ENCODE measurements at regions not wholly inside any gene's neighbourhood (a gene's known extent, or its start where the extent isn't known, plus 50 kb on each side); places are given as distances from the start of the nearest gene placed in this dataset.

GRCh38 chr11:128323381-128323780 is 264.0 kb downstream of the ETS1 start:
- peak; percentile 49 for DNase-seq
- Mint-ChIP-seq H3K4me3 (no peak overlapping the region), H3K9me3 (no peaks in the 10 kb centered on the region), H3K27me3 (ENCODE audit: insufficient read depth) (peaks cover 2% of the 10 kb centered on the region), H3K27ac (no peak overlapping the region), H3K4me1 (ENCODE audit: low read depth) (peaks cover 3% of the 10 kb centered on the region; the same call in 1 of the 2 replicates), H3K36me3 (ENCODE audit: low read depth) (no peaks in the 10 kb centered on the region)
- peak; percentile 70 for TF ChIP-seq CTCF (IDR thresholded peaks at IDR 0.05)

- no peak overlapping the region for H3K4me3 Mint-ChIP-seq
- H3K36me3 Mint-ChIP-seq (ENCODE audit: low read depth), result peaks cover 22% of the 10 kb centered on the region
- H3K4me1 Mint-ChIP-seq (ENCODE audit: low read depth), result no peaks in the 10 kb centered on the region
- DNase-seq, result no peak
- peaks cover 24% of the 10 kb centered on the region for H3K9me3 Mint-ChIP-seq
- TF ChIP-seq CTCF (IDR thresholded peaks at IDR 0.05), result no peak
- peaks cover 6% of the 10 kb centered on the region; the same call in 1 of the 2 replicates for H3K27me3 Mint-ChIP-seq (ENCODE audit: insufficient read depth)
- no peak overlapping the region for H3K27ac Mint-ChIP-seq
Observed at GRCh38 chr11:128318856-128319474, 268.4 kb downstream of the ETS1 start.

GRCh38 chr11:128316541-128317227 is 270.7 kb downstream of the ETS1 start:
- peaks cover 6% of the 10 kb centered on the region; the same call in 1 of the 2 replicates for H3K27me3 Mint-ChIP-seq (ENCODE audit: insufficient read depth)
- DNase-seq, result no peak
- H3K9me3 Mint-ChIP-seq, result peaks cover 26% of the 10 kb centered on the region
- peaks cover 24% of the 10 kb centered on the region for H3K36me3 Mint-ChIP-seq (ENCODE audit: low read depth)
- TF ChIP-seq CTCF (IDR thresholded peaks at IDR 0.05), result no peak
- H3K4me3 Mint-ChIP-seq, result no peak overlapping the region
- no peak overlapping the region for H3K27ac Mint-ChIP-seq
- no peaks in the 10 kb centered on the region for H3K4me1 Mint-ChIP-seq (ENCODE audit: low read depth)

- Mint-ChIP-seq H3K9me3 (peaks cover 26% of the 10 kb centered on the region), H3K27me3 (ENCODE audit: insufficient read depth) (peaks cover 4% of the 10 kb centered on the region; the same call in 1 of the 2 replicates), H3K36me3 (ENCODE audit: low read depth) (peaks cover 24% of the 10 kb centered on the region), H3K27ac (no peak overlapping the region), H3K4me3 (no peak overlapping the region), H3K4me1 (ENCODE audit: low read depth) (peaks cover 2% of the 10 kb centered on the region)
- DNase-seq, result no peak
- TF ChIP-seq CTCF (IDR thresholded peaks at IDR 0.05), result no peak
Observed at GRCh38 chr11:128315933-128316332, 271.4 kb downstream of the ETS1 start.

GRCh38 chr11:128313931-128314330 is 273.4 kb downstream of the ETS1 start:
- Mint-ChIP-seq H3K9me3 (peaks cover 26% of the 10 kb centered on the region), H3K4me3 (no peak overlapping the region), H3K27me3 (ENCODE audit: insufficient read depth) (peaks cover 9% of the 10 kb centered on the region; the same call in 1 of the 2 replicates), H3K4me1 (ENCODE audit: low read depth) (peaks cover 6% of the 10 kb centered on the region), H3K36me3 (ENCODE audit: low read depth) (peaks cover 24% of the 10 kb centered on the region), H3K27ac (no peak overlapping the region)
- no peak for DNase-seq
- TF ChIP-seq CTCF (IDR thresholded peaks at IDR 0.05), result no peak
